Right lobe of liver (tissue), 4 donors: ENCODE measurements at regions not wholly inside any gene's neighbourhood (a gene's known extent, or its start where the extent isn't known, plus 50 kb on each side); places are given as distances from the start of the nearest gene placed in this dataset.

Source experiments
- CTCF ChIP-seq, 4 donors: fragments of 200-600 bp in 3 of 4; fragments of 450-650 bp in 1 of 4; IDR thresholded peaks; one replicate each; pipeline versions ENCODE4 v1.5.1 to v1.8.0; 2016 to 2022; ENCODE audit warnings: antibody characterized with exemption in 4 of 4, mild to moderate bottlenecking in 2 of 4
- POLR2A ChIP-seq: fragments of 450-650 bp; IDR thresholded peaks from one replicate; pipeline ENCODE4 v1.6.1; 2017; ENCODE audit warnings: antibody characterized with exemption, mild to moderate bottlenecking
- donor health status: DM: no; HTN: no; CAD: no.
- donor health status: DM: no; HTN: no; CAD: no.
- donor health status: DM: no; HTN: yes; CAD: no.

DNA sequence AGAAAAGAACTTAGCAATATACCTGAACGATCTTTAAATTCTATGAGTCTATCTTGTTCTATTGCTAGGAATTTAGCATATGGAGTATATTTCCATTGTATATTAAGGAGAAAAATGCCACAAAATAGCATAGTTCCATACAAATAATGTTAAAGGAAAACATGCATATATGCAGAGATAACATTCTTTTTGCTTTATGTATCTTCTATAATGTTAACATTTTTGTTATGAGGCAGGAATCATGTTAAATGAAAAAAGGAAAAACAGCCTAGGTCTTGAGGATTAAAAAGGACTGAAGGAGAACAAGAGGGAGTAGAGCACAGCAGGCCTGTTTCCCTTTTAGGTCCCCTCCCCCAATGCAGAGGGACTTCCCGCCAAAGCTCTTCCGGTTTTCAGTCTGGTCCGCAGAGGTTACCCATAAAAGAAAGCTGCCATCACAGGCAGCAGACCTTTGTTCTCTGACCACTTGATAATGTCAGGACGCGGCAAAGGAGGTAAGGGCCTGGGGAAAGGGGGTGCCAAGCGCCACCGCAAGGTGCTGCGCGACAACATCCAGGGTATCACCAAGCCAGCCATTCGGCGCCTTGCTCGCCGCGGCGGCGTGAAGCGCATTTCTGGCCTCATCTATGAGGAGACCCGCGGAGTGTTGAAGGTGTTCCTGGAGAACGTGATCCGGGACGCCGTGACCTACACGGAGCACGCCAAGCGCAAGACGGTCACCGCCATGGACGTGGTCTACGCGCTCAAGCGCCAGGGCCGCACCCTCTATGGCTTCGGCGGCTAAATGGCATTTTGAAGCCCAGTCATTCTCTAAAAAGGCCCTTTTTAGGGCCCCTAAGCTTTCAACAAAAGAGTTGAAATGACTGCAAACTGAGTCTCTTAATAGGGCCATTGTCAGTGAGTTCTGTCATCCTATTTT, 108.4 kb upstream of the PRSS16 start:
- TF ChIP-seq CTCF (IDR thresholded peaks at IDR 0.05) (no peak), POLR2A (peak; percentile 54)
